Ishikawa (cell line): ENCODE measurements at regions not wholly inside any gene's neighbourhood (a gene's known extent, or its start where the extent isn't known, plus 50 kb on each side); places are given as distances from the start of the nearest gene placed in this dataset.

Source experiments
- CREB1 ChIP-seq: IDR thresholded peaks from 2 replicates; pipeline ENCODE4 v1.6.1; 2012; ENCODE audit warnings: low read depth
- EP300 ChIP-seq: IDR thresholded peaks from 2 replicates; pipeline ENCODE4 v1.6.1; 2012; ENCODE audit warnings: borderline replicate concordance
- NFIC ChIP-seq: IDR thresholded peaks from 2 replicates; pipeline ENCODE4 v1.6.1; 2012
- RAD21 ChIP-seq: IDR thresholded peaks from 2 replicates; pipeline ENCODE4 v1.6.1; 2012; ENCODE audit warnings: low read depth
- YY1 ChIP-seq: IDR thresholded peaks from 2 replicates; pipeline ENCODE4 v1.6.1; 2012; ENCODE audit warnings: low read depth
- ZBTB7A ChIP-seq: IDR thresholded peaks from 2 replicates; pipeline ENCODE4 v1.6.1; 2012; ENCODE audit warnings: low read depth
- TF ChIP-seq, protein P1 (sequence below): IDR thresholded peaks from 2 replicates; pipeline ENCODE4 v1.6.1; 2012

DNA sequence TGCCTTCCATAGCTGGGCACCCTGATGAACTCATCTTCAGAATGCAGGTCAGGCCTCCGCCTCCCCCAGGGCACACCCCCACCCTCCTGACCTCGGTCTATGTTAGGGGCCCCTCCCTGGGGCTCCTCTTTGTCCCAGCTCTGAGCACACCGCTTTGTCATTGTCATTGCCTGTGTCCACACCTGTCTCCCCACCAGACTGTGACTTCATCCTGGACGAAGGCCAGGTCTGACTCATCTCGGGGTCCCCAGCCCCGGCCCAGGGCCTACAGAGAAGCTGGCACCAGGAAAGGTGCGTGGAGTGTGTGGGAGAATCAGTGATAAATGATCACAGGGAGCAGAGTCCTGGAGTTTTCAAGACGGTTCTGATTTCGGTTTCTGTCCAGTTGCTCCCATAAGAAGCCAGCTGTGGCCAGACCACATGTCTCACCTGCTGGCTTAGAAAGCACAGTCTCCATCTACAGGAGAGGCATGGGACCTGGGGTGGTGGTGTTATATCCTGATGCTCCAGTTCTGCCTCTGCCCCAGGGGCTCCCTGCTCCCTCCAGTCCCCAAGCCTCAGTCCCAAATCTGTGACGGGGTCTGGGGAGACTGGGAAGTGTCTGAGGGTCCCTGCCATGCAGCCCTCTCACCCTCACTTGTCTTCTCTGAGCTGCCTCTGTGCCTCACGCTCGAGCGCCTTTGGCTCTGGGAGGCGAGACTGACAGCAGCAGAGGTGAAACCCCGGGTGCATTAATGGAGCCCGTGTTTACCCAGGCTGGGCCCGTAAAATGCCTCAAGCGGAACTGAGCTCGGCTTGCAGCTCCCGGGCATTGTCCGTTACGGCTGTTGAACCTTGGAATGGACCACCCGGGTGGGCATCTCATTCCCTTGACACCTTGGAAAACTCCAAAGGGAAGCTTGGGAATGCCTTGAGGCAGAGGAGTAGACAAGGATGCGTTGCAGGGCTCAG lies 85.5 kb upstream of the WNT11 start:
- TF ChIP-seq, protein P1, sequence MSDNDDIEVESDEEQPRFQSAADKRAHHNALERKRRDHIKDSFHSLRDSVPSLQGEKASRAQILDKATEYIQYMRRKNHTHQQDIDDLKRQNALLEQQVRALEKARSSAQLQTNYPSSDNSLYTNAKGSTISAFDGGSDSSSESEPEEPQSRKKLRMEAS: peak; percentile 43
- TF ChIP-seq NFIC: peak; percentile 80
- peak; percentile 27; the same call in 1 of the 2 replicates for TF ChIP-seq RAD21
- TF ChIP-seq ZBTB7A: peak; percentile 74; the same call in 1 of the 2 replicates
- peak; percentile 37; the same call in 1 of the 2 replicates for TF ChIP-seq YY1
- no peak for TF ChIP-seq CREB1
- peak; percentile 67; the same call in 1 of the 2 replicates for TF ChIP-seq EP300
